ENCODE measurements at regions not wholly inside any gene's neighbourhood (a gene's known extent, or its start where the extent isn't known, plus 50 kb on each side); places are given as distances from the start of the nearest gene placed in this dataset.

- TF ChIP-seq POLR2A (IDR thresholded peaks at IDR 0.05) (no peak), CTCF (IDR thresholded peaks at IDR 0.05) (no peak), EP300 (IDR thresholded peaks at IDR 0.05; ENCODE audit: low read depth) (no peak), POLR2AphosphoS5 (IDR thresholded peaks at IDR 0.05) (no peak)
Observed at GRCh38 chr7:12138421-12138820, 72.7 kb upstream of the TMEM106B start.
